HepG2 (cell line): ENCODE measurements at regions not wholly inside any gene's neighbourhood (a gene's known extent, or its start where the extent isn't known, plus 50 kb on each side); places are given as distances from the start of the nearest gene placed in this dataset.

Experiments used
- ATAC-seq: fragments of 200-7000 bp; cut with Tn5 transposase; 3 replicates; pipeline ENCODE4 v1.9.1; 2020; ENCODE audit warnings: mild to moderate bottlenecking, moderate library complexity
- BruUV-seq: library from RNA; stranded (reverse); fragments of 400-500 nt; replicated peaks from 2 replicates; lab custom pipeline; 2021; lab: Mats Ljungman, UMichigan
- CTCF ChIA-PET: fragments of 300-600 bp; formaldehyde crosslinking; extraction: SDS; loops from one replicate; lab custom pipeline; 2021; ENCODE audit warnings: low total read pairs, inconsistent platforms, low intra/inter-chr PET ratio; lab: Yijun Ruan, JAX
- POLR2A ChIA-PET: fragments of 350-600 bp; sonication (Branson Sonifier 250); formaldehyde crosslinking; loops from one replicate; lab custom pipeline; 2020; ENCODE audit warnings: antibody characterized with exemption, inconsistent platforms; lab: Yijun Ruan, JAX
- DNase-seq: peaks from one replicate; pipeline ENCODE4 v3.0.0-alpha.2; 2015; ENCODE audit warnings: low spot score
- FAIRE-seq: peaks from 3 replicates; lab custom pipeline; 2011; peaks lifted over from hg19 to GRCh38; lab: Jason Lieb, UNC
- H2AFZ ChIP-seq: one replicate; pipeline ENCODE4 v1.6.1; 2011; ENCODE audit warnings: low read length, inconsistent platforms
- H3K27ac ChIP-seq: fragments of 300-600 bp; 3 replicates; pipeline ENCODE4 v1.8.0; 2011; ENCODE audit warnings: mixed run types, mild to moderate bottlenecking, mixed read lengths, low read length, inconsistent platforms; ENCODE audit not compliant: insufficient read depth; ENCODE audit errors: extremely low read length
- H3K27me3 ChIP-seq, 2 experiments: fragments of 200-600 bp in 1 of 2; 2 replicates in 1 of 2; 3 replicates in 1 of 2; pipeline versions ENCODE4 v1.6.0 to v1.8.0; 2011; ENCODE audit warnings: low read length in 2 of 2, mild to moderate bottlenecking in 2 of 2, moderate library complexity in 2 of 2, inconsistent platforms in 1 of 2; ENCODE audit not compliant: insufficient read depth in 2 of 2, control insufficient read depth in 1 of 2
- H3K36me3 ChIP-seq, 2 experiments: fragments of 200-600 bp in 1 of 2; replicated peaks in 1 of 2; 2 replicates in 1 of 2; 3 replicates in 1 of 2; pipeline versions ENCODE4 v1.5.1 to v1.8.0; 2011; ENCODE audit warnings: low read length in 2 of 2, inconsistent platforms in 1 of 2; ENCODE audit not compliant: insufficient read depth in 2 of 2, control insufficient read depth in 1 of 2
- H3K4me1 ChIP-seq: 2 replicates; pipeline ENCODE4 v1.5.1; 2012; ENCODE audit warnings: low read length, inconsistent platforms; ENCODE audit not compliant: insufficient read depth
- H3K4me2 ChIP-seq: 2 replicates; pipeline ENCODE4 v1.6.0; 2011; ENCODE audit warnings: low read depth, low read length, inconsistent platforms
- H3K4me3 ChIP-seq, 3 experiments: fragments of 200-600 bp in 1 of 3; sonication (generic), shearing (Covaris generic) in 1 of 3; replicated peaks in 1 of 3; 2 replicates each; pipeline ENCODE4 v1.5.1; 2011 to 2016; ENCODE audit warnings: low read length in 3 of 3, inconsistent platforms in 2 of 3, low read depth in 2 of 3, mild to moderate bottlenecking in 2 of 3, control low read depth in 1 of 3, mixed read lengths in 1 of 3; ENCODE audit not compliant: insufficient read depth in 1 of 3
- H3K79me2 ChIP-seq: one replicate; pipeline ENCODE4 v1.6.1; 2011; ENCODE audit warnings: low read length, inconsistent platforms; ENCODE audit not compliant: insufficient read depth
- H3K9ac ChIP-seq: 2 replicates; pipeline ENCODE4 v1.6.0; 2011; ENCODE audit warnings: mild to moderate bottlenecking, low read depth, low read length, inconsistent platforms; ENCODE audit not compliant: insufficient read depth
- H3K9me3 ChIP-seq: 2 replicates; pipeline ENCODE4 v1.5.1; 2012; ENCODE audit warnings: mild to moderate bottlenecking, low read length
- H4K20me1 ChIP-seq: 2 replicates; pipeline ENCODE4 v1.6.0; 2011; ENCODE audit warnings: inconsistent platforms, mild to moderate bottlenecking, low read length, moderate library complexity; ENCODE audit not compliant: insufficient read depth
- BORCS8-MEF2B ChIP-seq: sonication (generic); formaldehyde crosslinking; IDR thresholded peaks from 2 replicates; pipeline ENCODE4 v1.8.0; 2022; ENCODE audit warnings: mild to moderate bottlenecking, missing genetic modification reagents
- CBX5 ChIP-seq: sonication (generic); formaldehyde crosslinking; IDR thresholded peaks from 2 replicates; pipeline ENCODE4 v1.4.0; 2020; ENCODE audit warnings: missing genetic modification reagents, borderline replicate concordance
- DNMT3B ChIP-seq: conservative IDR thresholded peaks from 2 replicates; pipeline ENCODE4 v1.6.1; 2016; ENCODE audit warnings: missing biosample characterization, control low read depth
- GABPB1 ChIP-seq: IDR thresholded peaks from 2 replicates; pipeline ENCODE4 v1.6.1; 2016; ENCODE audit warnings: mild to moderate bottlenecking, missing genetic modification reagents, moderate library complexity, missing compliant biosample characterization
- HNRNPLL ChIP-seq: fragments of 200-400 bp; formaldehyde crosslinking; IDR thresholded peaks from 2 replicates; pipeline ENCODE4 v1.6.1; 2017; ENCODE audit warnings: mild to moderate bottlenecking, low read depth, low read length; ENCODE audit not compliant: poor library complexity, severe bottlenecking
- MXD4 ChIP-seq: IDR thresholded peaks from 2 replicates; pipeline ENCODE4 v1.6.1; 2016; ENCODE audit warnings: mild to moderate bottlenecking, missing biosample characterization, missing genetic modification reagents
- NFIC ChIP-seq: IDR thresholded peaks from 2 replicates; pipeline ENCODE4 v1.6.1; 2012; ENCODE audit warnings: mild to moderate bottlenecking, low read length, inconsistent platforms
- SMAD3 ChIP-seq: sonication (generic); formaldehyde crosslinking; IDR thresholded peaks from 2 replicates; pipeline ENCODE4 v1.4.0; 2020; ENCODE audit warnings: missing genetic modification reagents
- TP53 ChIP-seq: sonication (generic); formaldehyde crosslinking; conservative IDR thresholded peaks from 2 replicates; pipeline ENCODE4 v1.4.0; 2020; ENCODE audit warnings: missing genetic modification reagents
- ZBTB43 ChIP-seq: sonication (generic); formaldehyde crosslinking; conservative IDR thresholded peaks from 2 replicates; pipeline ENCODE4 v1.4.0; 2020; ENCODE audit warnings: missing genetic modification reagents
- ZFP36L2 ChIP-seq: sonication (generic); formaldehyde crosslinking; IDR thresholded peaks from 2 replicates; pipeline ENCODE4 v1.4.0; 2020; ENCODE audit warnings: missing genetic modification reagents
- ZNF12 ChIP-seq: sonication (generic); formaldehyde crosslinking; IDR thresholded peaks from 2 replicates; pipeline ENCODE4 v1.5.0; 2020; ENCODE audit warnings: missing genetic modification reagents
- ZNF44 ChIP-seq: sonication (generic); formaldehyde crosslinking; IDR thresholded peaks from 2 replicates; pipeline ENCODE4 v1.5.1; 2020; ENCODE audit warnings: mild to moderate bottlenecking, missing genetic modification reagents
- ZNF552 ChIP-seq: sonication (generic); formaldehyde crosslinking; IDR thresholded peaks from 2 replicates; pipeline ENCODE4 v1.9.0; 2022; ENCODE audit warnings: missing genetic modification reagents, mild to moderate bottlenecking, borderline replicate concordance
- WGBS: methylation state at CpG from one replicate; pipeline ENCODE4 v1.1.6; 2017; ENCODE audit warnings: low lambda C conversion rate; 5-methylcytosine and 5-hydroxymethylcytosine counted together
- in situ Hi-C: cut with HindIII; loops from 2 replicates; pipeline ENCODE4 v1.10.0; 2017; ENCODE audit warnings: low pct_unique_long_range_greater_than_20kb; ENCODE audit not compliant: extremely low pct_ligation_motif_present
- intact Hi-C: fragments of 100-400 bp; cut with micrococcal nuclease; formaldehyde crosslinking; loops from one replicate; pipeline ENCODE4 v1.10.0; 2022; ENCODE audit not compliant: unreplicated experiment
- TF ChIP-seq, protein P1 (sequence below): sonication (generic); formaldehyde crosslinking; IDR thresholded peaks from 2 replicates; pipeline ENCODE4 v1.4.0; 2020; ENCODE audit warnings: missing genetic modification reagents

DNA sequence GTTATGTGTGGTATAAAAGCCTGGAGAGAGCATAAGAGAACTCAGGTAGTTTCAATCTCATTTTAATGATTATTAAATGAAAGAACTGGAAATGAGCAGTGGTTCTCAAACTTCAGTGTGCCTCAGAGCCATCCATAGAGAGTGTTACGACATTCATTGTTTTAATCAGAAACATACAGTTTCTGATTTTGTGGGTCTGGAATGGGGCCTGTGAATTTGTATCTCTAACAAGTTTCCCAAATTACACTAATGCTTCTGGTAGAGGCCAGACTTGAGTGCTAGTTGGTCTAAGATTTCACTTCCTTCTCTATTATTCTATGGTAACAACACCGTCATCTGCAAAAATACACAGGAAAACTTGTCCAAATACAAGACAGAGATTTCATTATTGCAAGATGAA lies 292.0 kb upstream of the NECTIN3 start:
- Histone ChIP-seq H3K36me3 (no peaks in the 10 kb centered on the region), H2AFZ (no peak overlapping the region), H3K4me3 (no peak overlapping the region), H3K4me2 (no peak overlapping the region), H3K79me2 (no peaks in the 10 kb centered on the region), H3K27ac (no peak overlapping the region), H4K20me1 (no peaks in the 10 kb centered on the region), H3K9me3 (no peaks in the 10 kb centered on the region), H3K9ac (no peak overlapping the region), H3K4me1 (peaks cover 9% of the 10 kb centered on the region), H3K27me3 (no peaks in the 10 kb centered on the region)
- in situ Hi-C loops (loop anchor here (10.0 kb wide), 1 partner anchor 145 kb away; no protein-coding TSS in a partner anchor), intact Hi-C loops (loop anchor here (10.0 kb wide), 1 partner anchor 435 kb away; no protein-coding TSS in a partner anchor)
- TF ChIP-seq MXD4 (no peak), ZFP36L2 (CRISPR knock-in tag) (no peak), ZNF552 (no peak), SMAD3 (CRISPR knock-in tag) (no peak), BORCS8-MEF2B (CRISPR knock-in tag) (no peak), TP53 (CRISPR knock-in tag) (no peak), NFIC (no peak), ZNF44 (CRISPR knock-in tag) (no peak), ZBTB43 (CRISPR knock-in tag) (no peak), HNRNPLL (no peak), DNMT3B (CRISPR knock-in tag) (no peak), GABPB1 (CRISPR knock-in tag) (no peak), ZNF12 (CRISPR knock-in tag) (no peak), CBX5 (CRISPR knock-in tag) (no peak)
- TF ChIP-seq, protein P1, sequence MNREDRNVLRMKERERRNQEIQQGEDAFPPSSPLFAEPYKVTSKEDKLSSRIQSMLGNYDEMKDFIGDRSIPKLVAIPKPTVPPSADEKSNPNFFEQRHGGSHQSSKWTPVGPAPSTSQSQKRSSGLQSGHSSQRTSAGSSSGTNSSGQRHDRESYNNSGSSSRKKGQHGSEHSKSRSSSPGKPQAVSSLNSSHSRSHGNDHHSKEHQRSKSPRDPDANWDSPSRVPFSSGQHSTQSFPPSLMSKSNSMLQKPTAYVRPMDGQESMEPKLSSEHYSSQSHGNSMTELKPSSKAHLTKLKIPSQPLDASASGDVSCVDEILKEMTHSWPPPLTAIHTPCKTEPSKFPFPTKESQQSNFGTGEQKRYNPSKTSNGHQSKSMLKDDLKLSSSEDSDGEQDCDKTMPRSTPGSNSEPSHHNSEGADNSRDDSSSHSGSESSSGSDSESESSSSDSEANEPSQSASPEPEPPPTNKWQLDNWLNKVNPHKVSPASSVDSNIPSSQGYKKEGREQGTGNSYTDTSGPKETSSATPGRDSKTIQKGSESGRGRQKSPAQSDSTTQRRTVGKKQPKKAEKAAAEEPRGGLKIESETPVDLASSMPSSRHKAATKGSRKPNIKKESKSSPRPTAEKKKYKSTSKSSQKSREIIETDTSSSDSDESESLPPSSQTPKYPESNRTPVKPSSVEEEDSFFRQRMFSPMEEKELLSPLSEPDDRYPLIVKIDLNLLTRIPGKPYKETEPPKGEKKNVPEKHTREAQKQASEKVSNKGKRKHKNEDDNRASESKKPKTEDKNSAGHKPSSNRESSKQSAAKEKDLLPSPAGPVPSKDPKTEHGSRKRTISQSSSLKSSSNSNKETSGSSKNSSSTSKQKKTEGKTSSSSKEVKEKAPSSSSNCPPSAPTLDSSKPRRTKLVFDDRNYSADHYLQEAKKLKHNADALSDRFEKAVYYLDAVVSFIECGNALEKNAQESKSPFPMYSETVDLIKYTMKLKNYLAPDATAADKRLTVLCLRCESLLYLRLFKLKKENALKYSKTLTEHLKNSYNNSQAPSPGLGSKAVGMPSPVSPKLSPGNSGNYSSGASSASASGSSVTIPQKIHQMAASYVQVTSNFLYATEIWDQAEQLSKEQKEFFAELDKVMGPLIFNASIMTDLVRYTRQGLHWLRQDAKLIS (CRISPR knock-in tag): no peak
- POLR2A ChIA-PET: no interaction called here
- WGBS: 92% methylated on average over 2 of the region's 2 CpGs
- DNase-seq: no peak
- CTCF ChIA-PET: no interaction called here
- FAIRE-seq: no peak
- no peak for ATAC-seq
- no TSS peak for BruUV-seq
